ENCODE measurements at regions not wholly inside any gene's neighbourhood (a gene's known extent, or its start where the extent isn't known, plus 50 kb on each side); places are given as distances from the start of the nearest gene placed in this dataset.

DNA sequence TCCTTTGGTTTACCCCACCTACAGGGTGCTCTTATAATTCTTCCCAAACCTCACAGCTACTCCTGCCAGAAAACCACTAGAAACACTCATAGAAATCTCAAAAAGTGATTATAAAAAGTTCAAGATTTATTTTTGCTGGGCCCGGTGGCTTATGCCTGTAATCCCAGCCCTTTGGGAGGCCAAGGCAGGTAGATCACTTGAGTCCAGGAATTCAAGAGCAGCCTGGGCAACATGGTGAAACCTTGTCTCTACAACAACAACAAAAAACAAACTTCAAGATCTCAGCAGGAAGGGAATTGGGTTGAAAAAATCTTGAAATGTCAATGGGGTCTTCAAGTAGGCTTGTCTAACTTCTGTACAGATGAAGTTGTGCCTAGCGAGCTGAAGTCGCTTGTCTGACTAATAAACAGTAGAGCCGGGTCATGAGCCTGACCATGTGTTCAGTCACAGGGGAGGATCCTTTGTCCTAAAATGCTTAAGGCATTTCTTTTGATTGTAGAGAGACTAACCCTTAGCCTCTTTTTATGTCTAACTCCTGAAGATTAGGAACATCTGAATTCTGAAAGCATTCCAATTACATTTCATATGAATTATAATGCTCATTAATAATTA is 124.6 kb downstream of the NOC3L start:
- Histone ChIP-seq H3K14ac (ENCODE audit: insufficient read length) (no peak overlapping the region), H3K4me1 (replicated peaks in 1 of 4; ENCODE audit: control insufficient read depth in 3 of 4, insufficient read depth in 4 of 4, low read length in 3 of 4) (no peaks in the 10 kb centered on the region), H2BK120ac (replicated peaks; ENCODE audit: low read depth, low read length) (no peak overlapping the region), H4K91ac (replicated peaks; ENCODE audit: insufficient read length, low read length) (no peak overlapping the region), H2BK12ac (ENCODE audit: low read depth, low read length) (no peak overlapping the region), H2BK15ac (ENCODE audit: low read length) (no peak overlapping the region), H3K23me2 (ENCODE audit: low read depth, low read length) (no peaks in the 10 kb centered on the region), H4K5ac (ENCODE audit: insufficient read length, low read depth, low read length) (no peak overlapping the region), H3K56ac (replicated peaks; ENCODE audit: insufficient read length, low read depth, low read length) (no peak overlapping the region), H3K9me3 (ENCODE audit: insufficient read depth in 2 of 2, low read depth in 1 of 2, low read length in 1 of 2) (no peaks in the 10 kb centered on the region), H3K18ac (ENCODE audit: extremely low read depth, low read length) (no peak overlapping the region), H2BK20ac (ENCODE audit: low read length) (no peak overlapping the region), H3K79me2 (ENCODE audit: control insufficient read depth in 1 of 2, insufficient read depth in 2 of 2, low read length in 2 of 2) (no peaks in the 10 kb centered on the region), H4K20me1 (replicated peaks in 1 of 2; ENCODE audit: control insufficient read depth in 1 of 2, insufficient read depth in 2 of 2, low read length in 2 of 2) (no peaks in the 10 kb centered on the region), H3K4me3 (ENCODE audit: extremely low read depth in 1 of 4, insufficient read depth in 2 of 4, low read depth in 3 of 4, low read length in 4 of 4) (no peak overlapping the region), H3K4ac (replicated peaks; ENCODE audit: insufficient read length, low read depth, low read length) (no peak overlapping the region), H3K79me1 (ENCODE audit: low read depth, low read length) (no peaks in the 10 kb centered on the region), H3K4me2 (ENCODE audit: insufficient read depth in 1 of 2, low read depth in 2 of 2, low read length in 2 of 2) (no peak overlapping the region), H2BK5ac (ENCODE audit: low read depth, low read length) (no peak overlapping the region), H3K27me3 (replicated peaks in 1 of 4; ENCODE audit: control insufficient read depth in 3 of 4, extremely low read depth in 1 of 4, insufficient read depth in 3 of 4, low read length in 3 of 4) (peaks cover 0 to 1% (median 0%) of the 10 kb centered on the region in 4 experiments; a peak in 2 of 7 replicates), H4K8ac (ENCODE audit: extremely low read depth, insufficient read depth, low read length) (no peak overlapping the region), H3K9ac (replicated peaks in 1 of 4; ENCODE audit: extremely low read depth in 1 of 4, low read depth in 3 of 4, low read length in 3 of 4) (no peak overlapping the region), H3K23ac (ENCODE audit: insufficient read length) (no peak overlapping the region), H3K36me3 (ENCODE audit: control insufficient read depth in 2 of 4, insufficient read depth in 4 of 4, low read length in 3 of 4) (no peaks in the 10 kb centered on the region), H3K27ac (ENCODE audit: low read depth, low read length) (no peak overlapping the region), H2AFZ (ENCODE audit: low read length) (no peak overlapping the region), H2AK5ac (ENCODE audit: low read depth, low read length) (no peak overlapping the region)
- DNase-seq (ENCODE audit: low read depth in 1 of 2, low spot score in 2 of 2) (no peak), FAIRE-seq (no peak)
- ChIA-PET CTCF (ENCODE audit: partially characterized antibody) (interaction anchor here (1.2 to 1.8 kb wide), 5 partner anchors 10 to 261 kb away, joined by 3 to 5 read pairs (median 4); no protein-coding TSS in a partner anchor), POLR2A (ENCODE audit: partially characterized antibody) (no interaction called here)
- TF ChIP-seq SIX5 (IDR thresholded peaks at IDR 0.05; ENCODE audit: low read depth, low read length) (no peak), CHD1 (IDR thresholded peaks at IDR 0.05; ENCODE audit: low read depth, low read length) (no peak), CBX5 (IDR thresholded peaks at IDR 0.05; ENCODE audit: low read depth, low read length) (no peak), MAFK (IDR thresholded peaks at IDR 0.05; ENCODE audit: low read depth, low read length) (no peak), TBP (IDR thresholded peaks at IDR 0.05; ENCODE audit: low read depth, low read length) (no peak), TEAD4 (IDR thresholded peaks at IDR 0.05; ENCODE audit: low read depth, low read length) (no peak), KDM4A (IDR thresholded peaks at IDR 0.05; ENCODE audit: low read depth, low read length, severe bottlenecking) (no peak), SIRT6 (IDR thresholded peaks at IDR 0.05; ENCODE audit: low read length) (no peak), CEBPB (IDR thresholded peaks at IDR 0.05; ENCODE audit: low read depth, low read length) (no peak), HDAC2 (IDR thresholded peaks at IDR 0.05; ENCODE audit: borderline replicate concordance in 1 of 2, low read depth in 2 of 2, low read length in 2 of 2) (no peak), GABPA (IDR thresholded peaks at IDR 0.05; ENCODE audit: borderline replicate concordance, insufficient read depth, low read length) (no peak), ZNF274 (IDR thresholded peaks at IDR 0.05; ENCODE audit: borderline replicate concordance, extremely low read depth, low read length) (no peak), HDAC6 (IDR thresholded peaks at IDR 0.05; ENCODE audit: low read depth, low read length) (no peak)
- TF ChIP-seq, protein P1, sequence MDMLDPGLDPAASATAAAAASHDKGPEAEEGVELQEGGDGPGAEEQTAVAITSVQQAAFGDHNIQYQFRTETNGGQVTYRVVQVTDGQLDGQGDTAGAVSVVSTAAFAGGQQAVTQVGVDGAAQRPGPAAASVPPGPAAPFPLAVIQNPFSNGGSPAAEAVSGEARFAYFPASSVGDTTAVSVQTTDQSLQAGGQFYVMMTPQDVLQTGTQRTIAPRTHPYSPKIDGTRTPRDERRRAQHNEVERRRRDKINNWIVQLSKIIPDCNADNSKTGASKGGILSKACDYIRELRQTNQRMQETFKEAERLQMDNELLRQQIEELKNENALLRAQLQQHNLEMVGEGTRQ (IDR thresholded peaks at IDR 0.05; ENCODE audit: low read length) = no peak
- 90% methylated on average over 4 of the region's 4 CpGs; no CpG with 5 or more reads in 1 of the 2 experiments for WGBS, 2 experiments (ENCODE audit: extremely low coverage in 1 of 2, insufficient coverage in 1 of 2, insufficient read length in 1 of 2, insufficient replicate concordance in 2 of 2, low coverage in 1 of 2, low lambda C conversion rate in 2 of 2, missing lambda C conversion rate in 1 of 2)

Data from H1 (cell line).